Endothelial cell of umbilical vein (primary cell): ENCODE measurements at regions not wholly inside any gene's neighbourhood (a gene's known extent, or its start where the extent isn't known, plus 50 kb on each side); places are given as distances from the start of the nearest gene placed in this dataset.

Experiments
- BruUV-seq: library from RNA; stranded (reverse); fragments of 400-500 nt; replicated peaks from 2 replicates; lab custom pipeline; 2021; lab: Mats Ljungman, UMichigan
- CTCF ChIA-PET: fragments of 300-600, 350-600 bp; sonication (Branson Sonifier 250); formaldehyde crosslinking; loops from one replicate; lab custom pipeline; 2021; ENCODE audit warnings: antibody characterized with exemption, inconsistent platforms; lab: Charles Lee
- POLR2A ChIA-PET: fragments of 300-600, 350-600 bp; sonication (Branson Sonifier 250); formaldehyde crosslinking; loops from one replicate; lab custom pipeline; 2021; ENCODE audit warnings: antibody characterized with exemption, inconsistent platforms; lab: Charles Lee
- DNase-seq: peaks from one replicate; pipeline ENCODE4 v3.0.0-alpha.2; 2011; ENCODE audit warnings: low read depth, low spot score
- FAIRE-seq: peaks from 2 replicates; lab custom pipeline; 2011; peaks lifted over from hg19 to GRCh38; lab: Jason Lieb, UNC
- H2AFZ ChIP-seq: 2 replicates; pipeline ENCODE4 v1.6.0; 2012; ENCODE audit warnings: low read depth, low read length, control low read depth, inconsistent platforms
- H3K27ac ChIP-seq: 2 replicates; pipeline ENCODE4 v1.5.1; 2011; ENCODE audit warnings: low read depth, mild to moderate bottlenecking, control low read depth, low read length, moderate library complexity; ENCODE audit not compliant: insufficient read depth
- H3K27me3 ChIP-seq, 2 experiments: 2 replicates each; pipeline versions ENCODE4 v1.6.0 to v1.6.1; 2011; ENCODE audit warnings: low read length in 2 of 2, mixed read lengths in 1 of 2; ENCODE audit not compliant: control insufficient read depth in 2 of 2, insufficient read depth in 2 of 2
- H3K36me3 ChIP-seq, 2 experiments: 2 replicates in 1 of 2; 3 replicates in 1 of 2; pipeline ENCODE4 v1.5.1; 2011; ENCODE audit warnings: low read length in 2 of 2, mild to moderate bottlenecking in 1 of 2, moderate library complexity in 1 of 2; ENCODE audit not compliant: control insufficient read depth in 2 of 2, insufficient read depth in 2 of 2; ENCODE audit errors: extremely low read depth in 1 of 2
- H3K4me1 ChIP-seq: 3 replicates; pipeline ENCODE4 v1.5.1; 2011; ENCODE audit warnings: mild to moderate bottlenecking, low read length; ENCODE audit not compliant: control insufficient read depth, insufficient read depth; ENCODE audit errors: extremely low read depth
- H3K4me2 ChIP-seq: 2 replicates; pipeline ENCODE4 v1.6.1; 2011; ENCODE audit warnings: low read length, control low read depth, mixed read lengths; ENCODE audit not compliant: insufficient read depth
- H3K4me3 ChIP-seq, 3 experiments: fragments of 200-600 bp in 1 of 3; sonication (generic), shearing (Covaris generic) in 1 of 3; replicated peaks in 1 of 3; 2 replicates each; pipeline ENCODE4 v1.5.1; 2011 to 2016; ENCODE audit warnings: control low read depth in 3 of 3, low read length in 3 of 3, mild to moderate bottlenecking in 2 of 3, inconsistent platforms in 1 of 3, low read depth in 1 of 3, moderate library complexity in 1 of 3; ENCODE audit not compliant: insufficient read depth in 1 of 3
- H3K79me2 ChIP-seq: 2 replicates; pipeline ENCODE4 v1.6.0; 2012; ENCODE audit warnings: low read length, inconsistent platforms; ENCODE audit not compliant: control insufficient read depth, insufficient read depth
- H3K9ac ChIP-seq: replicated peaks from 2 replicates; pipeline ENCODE3; 2011; ENCODE audit warnings: low read length, control low read depth; ENCODE audit not compliant: insufficient read depth; ENCODE audit errors: extremely low read depth
- H3K9me1 ChIP-seq: replicated peaks from 3 replicates; pipeline ENCODE4 v1.6.0; 2011; ENCODE audit warnings: mild to moderate bottlenecking, low read length; ENCODE audit not compliant: control insufficient read depth, insufficient read depth; ENCODE audit errors: extremely low read depth
- H3K9me3 ChIP-seq: replicated peaks from 2 replicates; pipeline ENCODE4 v1.5.1; 2012; ENCODE audit warnings: low read length, inconsistent platforms; ENCODE audit not compliant: control insufficient read depth, insufficient read depth
- H4K20me1 ChIP-seq: replicated peaks from 2 replicates; pipeline ENCODE3; 2011; ENCODE audit warnings: mild to moderate bottlenecking, low read length; ENCODE audit not compliant: control insufficient read depth, insufficient read depth; ENCODE audit errors: extremely low read depth
- EZH2 ChIP-seq: IDR thresholded peaks from 2 replicates; pipeline ENCODE4 v1.6.1; 2012; ENCODE audit warnings: borderline replicate concordance, low read depth, mild to moderate bottlenecking, moderate library complexity, low read length, inconsistent platforms; ENCODE audit not compliant: severe bottlenecking
- FOS ChIP-seq: IDR thresholded peaks from 2 replicates; pipeline ENCODE4 v1.6.1; 2011; ENCODE audit warnings: mild to moderate bottlenecking, low read length, moderate library complexity, borderline replicate concordance; ENCODE audit not compliant: insufficient read depth
- GATA2 ChIP-seq: IDR thresholded peaks from 2 replicates; pipeline ENCODE4 v1.7.0; 2011; ENCODE audit warnings: low read depth, mild to moderate bottlenecking, moderate library complexity, mixed read lengths, low read length; ENCODE audit not compliant: insufficient read length, insufficient read depth
- JUN ChIP-seq: IDR thresholded peaks from 2 replicates; pipeline ENCODE4 v1.6.1; 2011; ENCODE audit warnings: borderline replicate concordance, low read depth; ENCODE audit not compliant: insufficient read length, insufficient read depth
- MAX ChIP-seq: IDR thresholded peaks from 2 replicates; pipeline ENCODE4 v1.6.1; 2011; ENCODE audit not compliant: insufficient read depth, insufficient read length
- MYC ChIP-seq: IDR thresholded peaks from one replicate; pipeline ENCODE4 v1.6.1; 2011; ENCODE audit warnings: mild to moderate bottlenecking, low read depth, low read length
- POLR2A ChIP-seq: IDR thresholded peaks from 2 replicates; pipeline ENCODE4 v1.6.1; 2012; ENCODE audit warnings: low read depth, mild to moderate bottlenecking, control low read depth, low read length
- POLR2AphosphoS5 ChIP-seq: IDR thresholded peaks from 2 replicates; pipeline ENCODE4 v1.6.1; 2012; ENCODE audit warnings: low read depth, mild to moderate bottlenecking, control low read depth, low read length, moderate library complexity; ENCODE audit not compliant: insufficient read depth
- dilution Hi-C: fragments of 300-500 bp; cut with MboI; formaldehyde crosslinking; loops from one replicate; pipeline ENCODE4 v1.15.0; 2019; ENCODE audit warnings: low sequenced_read_pairs; ENCODE audit not compliant: extremely low pct_ligation_motif_present
- intact Hi-C: fragments of 100-400 bp; cut with micrococcal nuclease; formaldehyde crosslinking; loops from one replicate; pipeline ENCODE4 v1.10.0; 2022
- TF ChIP-seq, protein P1 (sequence below), 2 donors: IDR thresholded peaks; 1 replicate in 1 of 2; 2 replicates in 1 of 2; pipeline ENCODE4 v1.5.1; 2011; ENCODE audit warnings: low read length in 2 of 2, mild to moderate bottlenecking in 2 of 2, moderate library complexity in 2 of 2, control low read depth in 1 of 2, inconsistent platforms in 1 of 2, low read depth in 1 of 2; ENCODE audit not compliant: insufficient read depth in 1 of 2; ENCODE audit errors: extremely low read depth in 1 of 2

- FAIRE-seq (no peak), DNase-seq (no peak)
- intact Hi-C loops, result no loop called here
- no TSS peak for BruUV-seq
- CTCF ChIA-PET, result no interaction called here
- no peaks in the 10 kb centered on the region for H3K36me3 ChIP-seq
- H4K20me1 ChIP-seq, result no peaks in the 10 kb centered on the region
- POLR2A ChIA-PET, result no interaction called here
- no peaks in the 10 kb centered on the region for H3K27me3 ChIP-seq
- no peak for TF ChIP-seq MYC
- TF ChIP-seq POLR2A, result no peak
- TF ChIP-seq EZH2, result no peak
- TF ChIP-seq GATA2, result no peak
- TF ChIP-seq MAX, result no peak
- TF ChIP-seq, protein P1, sequence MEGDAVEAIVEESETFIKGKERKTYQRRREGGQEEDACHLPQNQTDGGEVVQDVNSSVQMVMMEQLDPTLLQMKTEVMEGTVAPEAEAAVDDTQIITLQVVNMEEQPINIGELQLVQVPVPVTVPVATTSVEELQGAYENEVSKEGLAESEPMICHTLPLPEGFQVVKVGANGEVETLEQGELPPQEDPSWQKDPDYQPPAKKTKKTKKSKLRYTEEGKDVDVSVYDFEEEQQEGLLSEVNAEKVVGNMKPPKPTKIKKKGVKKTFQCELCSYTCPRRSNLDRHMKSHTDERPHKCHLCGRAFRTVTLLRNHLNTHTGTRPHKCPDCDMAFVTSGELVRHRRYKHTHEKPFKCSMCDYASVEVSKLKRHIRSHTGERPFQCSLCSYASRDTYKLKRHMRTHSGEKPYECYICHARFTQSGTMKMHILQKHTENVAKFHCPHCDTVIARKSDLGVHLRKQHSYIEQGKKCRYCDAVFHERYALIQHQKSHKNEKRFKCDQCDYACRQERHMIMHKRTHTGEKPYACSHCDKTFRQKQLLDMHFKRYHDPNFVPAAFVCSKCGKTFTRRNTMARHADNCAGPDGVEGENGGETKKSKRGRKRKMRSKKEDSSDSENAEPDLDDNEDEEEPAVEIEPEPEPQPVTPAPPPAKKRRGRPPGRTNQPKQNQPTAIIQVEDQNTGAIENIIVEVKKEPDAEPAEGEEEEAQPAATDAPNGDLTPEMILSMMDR (IDR thresholded peaks at IDR 0.05; ENCODE audit: extremely low read depth in 1 of 2, insufficient read depth in 1 of 2, low read depth in 1 of 2, low read length in 2 of 2), result no peak
- TF ChIP-seq FOS, result no peak
- no peak for TF ChIP-seq POLR2AphosphoS5
- no peak for TF ChIP-seq JUN
- no peak overlapping the region for H3K4me2 ChIP-seq
- no peak overlapping the region for H3K4me3 ChIP-seq
- H3K27ac ChIP-seq, result no peak overlapping the region
- H3K4me1 ChIP-seq, result no peaks in the 10 kb centered on the region
- H3K9me3 ChIP-seq, result peaks cover 8% of the 10 kb centered on the region
- dilution Hi-C loops, result no loop called here
- no peak overlapping the region for H3K9ac ChIP-seq
- H2AFZ ChIP-seq, result no peak overlapping the region
- no peaks in the 10 kb centered on the region for H3K9me1 ChIP-seq
- H3K79me2 ChIP-seq, result no peaks in the 10 kb centered on the region
Measured at GRCh38 chr20:60107621-60108390, 149.6 kb downstream of the CDH26 start.
